ENCODE measurements at regions not wholly inside any gene's neighbourhood (a gene's known extent, or its start where the extent isn't known, plus 50 kb on each side); places are given as distances from the start of the nearest gene placed in this dataset.
A peak's percentile ranks its signal among the peaks of the same experiment; 100 is the strongest.

DNA sequence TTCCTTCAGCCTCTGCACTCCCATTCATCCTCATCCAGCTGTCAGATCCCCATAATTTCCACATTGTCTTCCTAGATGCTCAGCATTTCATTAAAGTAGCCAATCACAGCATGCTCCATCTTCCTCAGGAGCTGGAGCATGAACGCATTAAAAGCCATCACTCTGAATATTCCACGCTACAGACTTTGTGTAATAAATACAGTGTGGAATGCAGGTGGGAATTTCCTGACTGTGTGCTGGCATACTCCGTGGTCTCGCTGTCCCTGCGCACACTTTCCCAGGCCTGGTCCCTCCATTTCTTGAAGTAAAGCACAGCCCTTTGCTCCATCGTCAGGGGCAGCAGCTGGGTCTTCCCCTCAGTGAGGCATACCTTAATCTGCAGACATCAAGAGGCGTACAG lies 123.7 kb upstream of the NCK2 start:
- no peak for DNase-seq (ENCODE audit: low spot score)

DNA sequence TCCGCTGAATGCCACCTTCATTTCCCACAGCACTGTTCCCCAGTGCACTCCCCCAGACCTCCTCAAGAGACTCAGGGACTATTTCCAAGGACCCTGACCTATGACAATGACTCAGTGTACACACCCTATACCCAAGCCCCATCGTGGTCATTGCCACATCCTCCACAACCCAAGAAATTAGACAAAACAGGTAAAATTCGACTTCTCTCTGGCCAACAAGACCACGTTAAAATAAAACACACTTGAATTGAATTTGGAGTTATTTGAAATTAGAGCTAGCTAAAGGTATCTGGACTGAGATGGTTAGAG lies 126.4 kb upstream of the NCK2 start:
- no peak for DNase-seq (ENCODE audit: low spot score)

DNA sequence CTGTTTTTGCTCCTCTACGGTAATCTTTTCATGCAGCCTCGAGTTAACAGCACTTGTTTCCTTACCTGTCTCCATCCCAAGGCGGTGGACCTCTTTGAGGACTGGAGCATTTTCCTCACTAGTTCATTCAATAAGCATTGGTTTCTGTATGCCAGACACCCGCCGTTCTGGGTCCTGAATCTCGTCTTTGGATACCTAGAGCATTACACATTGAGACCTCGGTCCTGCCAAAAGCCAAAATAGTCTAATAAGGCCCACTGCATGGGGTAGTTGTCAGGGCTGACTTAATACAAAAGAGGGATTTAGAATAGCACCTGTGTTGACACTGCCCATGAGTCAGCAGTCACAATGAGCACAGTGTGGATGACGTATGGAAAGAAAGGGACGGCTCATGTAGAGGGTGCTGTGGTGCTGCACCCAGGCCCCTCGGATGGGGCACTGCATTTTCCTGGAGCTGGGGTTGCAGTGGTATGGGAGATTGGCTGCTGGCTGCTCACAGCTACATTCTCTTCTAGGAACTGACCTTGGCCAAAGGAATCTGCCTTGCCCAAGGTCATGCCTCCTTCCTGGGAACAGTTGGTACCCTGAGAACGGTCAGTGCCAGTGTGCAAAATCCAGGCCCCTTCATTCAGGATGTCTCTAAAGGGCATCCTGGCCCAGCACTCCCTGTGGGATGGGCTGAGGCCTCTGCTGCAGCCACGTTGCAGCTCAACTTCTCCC lies 126.9 kb upstream of the NCK2 start:
- no peak for DNase-seq (ENCODE audit: low spot score)

DNA sequence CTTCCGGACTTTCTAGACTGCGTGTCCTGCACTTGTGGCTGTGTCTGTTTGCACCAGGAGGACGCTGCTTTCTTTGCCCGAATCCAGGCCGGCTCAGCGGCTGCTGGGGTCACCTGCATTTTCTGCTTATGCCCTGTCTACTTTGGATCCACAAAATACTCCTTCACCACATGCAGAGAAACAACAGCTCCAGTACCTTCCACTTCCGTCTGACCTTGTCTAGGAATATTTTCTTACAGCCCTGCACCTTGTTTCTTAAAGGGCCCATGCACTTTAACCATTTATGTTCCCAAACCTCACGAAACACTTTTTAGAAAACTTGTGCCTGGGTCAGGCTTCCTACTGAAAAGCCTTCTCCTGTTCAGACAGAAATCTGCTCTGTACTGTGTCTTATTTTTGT lies 129.4 kb upstream of the NCK2 start:
- DNase-seq (ENCODE audit: low spot score) = no peak

DNA sequence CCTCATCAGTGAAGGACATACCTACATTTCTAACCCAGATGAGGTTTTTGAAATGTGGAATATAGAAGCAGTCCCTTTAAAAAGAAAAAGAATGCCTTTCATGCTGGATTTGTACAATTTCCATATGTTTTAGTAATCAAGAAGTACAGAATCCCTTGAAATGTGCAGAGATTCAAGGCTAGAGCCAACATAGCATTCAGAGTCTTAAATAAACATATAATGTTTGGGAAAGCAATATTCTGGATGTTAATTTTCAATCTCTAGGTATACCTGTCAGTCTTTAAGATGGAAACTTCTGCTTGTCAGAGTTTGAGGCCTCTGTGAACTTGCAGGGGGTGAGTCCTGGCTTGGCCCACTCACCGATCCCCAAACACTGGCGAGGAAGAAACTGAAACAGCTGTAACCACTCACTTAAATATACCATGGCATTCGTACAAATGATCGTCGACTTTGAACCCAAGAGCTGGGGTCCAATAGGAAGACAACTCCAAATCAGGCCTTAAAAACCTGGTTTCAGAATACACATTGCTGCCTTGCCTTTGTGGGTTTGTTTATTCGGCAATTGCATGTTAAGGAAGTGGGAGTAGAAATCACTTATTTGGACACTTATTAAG lies 132.8 kb upstream of the NCK2 start:
- no peak for DNase-seq (ENCODE audit: low spot score)

DNA sequence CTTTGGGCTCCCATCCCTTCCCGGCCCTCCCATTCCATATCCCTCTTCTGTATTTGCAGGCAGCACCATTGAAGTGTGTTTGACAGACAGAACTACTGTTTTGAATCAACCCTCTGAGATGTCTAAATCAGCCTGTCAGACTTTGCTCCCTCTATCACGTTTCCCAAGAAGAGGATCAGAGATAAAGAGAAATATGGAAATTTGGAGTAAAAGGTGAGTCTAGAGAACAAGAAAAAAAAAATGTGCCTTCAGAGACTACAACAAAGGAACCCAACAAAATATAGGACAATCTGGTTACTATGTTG lies 133.4 kb upstream of the NCK2 start:
- DNase-seq (ENCODE audit: low spot score) = no peak

DNA sequence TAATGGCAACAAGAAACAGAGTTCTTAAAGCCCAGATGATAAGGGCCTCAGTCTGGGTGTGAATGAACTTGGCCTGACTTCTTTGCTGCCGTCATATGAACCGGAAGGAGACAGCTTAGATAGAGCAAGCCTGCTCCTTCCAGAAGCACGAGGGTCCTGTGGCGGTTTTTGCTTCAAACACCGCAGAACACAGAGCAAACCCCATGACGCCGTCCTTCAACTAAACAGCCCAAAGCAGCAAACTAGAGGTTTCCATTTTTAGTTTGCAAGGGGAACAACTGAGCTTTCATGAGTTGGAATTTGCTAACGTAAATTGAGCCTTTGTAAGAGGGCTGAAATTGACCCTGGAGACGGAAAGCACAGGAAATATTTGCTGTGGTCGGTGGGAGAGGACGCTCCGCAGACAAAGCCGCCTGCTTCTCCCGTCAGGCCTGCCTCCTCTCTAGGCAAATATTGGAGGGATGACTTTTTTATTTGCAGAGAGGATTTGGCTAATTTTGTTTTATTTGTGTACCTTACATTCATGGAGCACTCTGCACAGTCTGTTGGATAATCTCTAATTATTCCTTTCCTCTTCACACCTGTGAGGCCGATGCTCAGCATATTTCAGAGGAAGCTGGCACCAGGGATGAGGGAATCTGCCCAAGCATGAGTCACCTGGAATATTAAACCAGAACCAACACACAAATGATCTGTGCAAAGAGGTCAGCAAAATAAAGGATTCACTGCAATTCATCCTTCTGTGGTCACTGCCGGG lies 134.0 kb upstream of the NCK2 start:
- DNase-seq (ENCODE audit: low spot score) = no peak

DNA sequence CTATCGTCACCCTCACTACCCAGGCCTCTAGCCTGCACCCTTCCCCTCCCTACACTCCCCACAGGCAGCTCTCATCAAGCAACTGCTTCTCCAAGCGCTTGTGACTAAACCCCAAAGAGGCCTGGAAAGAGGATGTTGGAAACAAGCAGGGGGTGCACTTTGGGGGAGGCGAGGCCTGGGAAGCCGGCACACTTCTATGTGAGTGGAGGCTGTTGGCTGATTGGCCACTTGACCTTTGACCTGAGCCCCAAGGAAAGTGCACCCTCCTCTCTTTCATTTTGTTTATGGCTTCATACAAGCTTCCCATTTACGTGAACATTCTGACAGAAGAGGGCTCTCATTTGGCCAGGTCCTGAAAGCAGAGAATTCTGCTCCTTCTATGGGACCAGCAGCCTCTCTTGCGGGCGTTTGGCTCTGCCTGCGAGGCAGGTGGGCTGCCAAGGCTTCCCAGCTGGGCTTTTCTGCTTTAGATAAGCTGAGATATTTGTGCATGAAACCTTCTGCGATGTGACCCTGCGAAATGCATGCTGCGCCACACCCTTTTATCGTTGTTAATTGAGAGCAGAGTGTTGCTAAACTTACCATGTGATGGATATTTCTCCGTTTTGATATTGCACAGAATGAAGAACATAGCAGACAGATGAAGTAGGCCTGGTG lies 134.8 kb upstream of the NCK2 start:
- DNase-seq (ENCODE audit: low spot score) = no peak

DNA sequence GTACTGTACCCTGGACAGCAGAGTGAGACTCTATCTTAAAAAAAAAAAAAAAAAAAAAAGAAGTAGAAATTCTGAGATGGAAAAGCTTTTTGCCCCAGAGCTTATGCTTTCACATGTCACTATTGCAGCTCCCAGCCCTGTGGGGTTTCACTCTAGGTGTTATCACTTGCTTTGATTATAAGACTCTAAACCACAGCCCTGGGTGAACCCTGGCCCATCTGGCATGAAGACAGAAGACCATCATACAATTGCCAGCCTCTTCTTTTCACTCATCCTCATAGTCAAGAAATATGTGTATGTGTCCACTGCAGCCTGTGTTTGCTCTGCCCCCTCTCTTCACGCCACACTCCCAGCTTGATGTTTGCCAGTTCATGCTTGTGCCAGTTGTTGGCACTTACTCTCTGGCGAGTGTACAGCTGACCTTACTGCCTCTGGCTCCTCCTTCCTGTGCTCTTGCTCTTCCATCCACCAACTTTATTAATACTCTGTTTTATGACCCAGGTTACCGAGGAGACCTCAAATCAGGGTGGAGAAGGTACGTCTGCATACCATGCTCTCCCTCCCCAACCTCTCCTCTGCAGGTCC lies 136.7 kb upstream of the NCK2 start:
- DNase-seq (ENCODE audit: low spot score) = no peak

DNA sequence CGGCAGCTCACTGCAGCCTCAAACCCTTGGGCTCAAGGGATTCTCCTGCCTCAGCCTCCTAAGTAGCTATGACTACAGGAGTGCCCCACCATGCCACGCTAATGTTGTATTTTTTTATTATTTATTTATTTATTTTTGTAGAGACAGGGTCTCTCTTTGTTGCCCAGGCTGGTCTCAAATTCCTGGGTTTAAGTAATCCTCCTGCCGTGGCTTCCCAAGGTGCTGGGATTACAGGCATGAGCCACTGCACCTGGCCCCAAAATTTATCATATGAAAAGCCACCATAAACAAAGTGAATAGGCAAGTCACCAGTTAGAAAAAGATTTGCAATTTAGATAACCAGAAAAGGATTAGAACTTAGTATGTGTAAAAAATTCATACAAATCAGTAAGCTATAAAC lies 138.6 kb upstream of the NCK2 start:
- no peak for DNase-seq (ENCODE audit: low spot score)

DNA sequence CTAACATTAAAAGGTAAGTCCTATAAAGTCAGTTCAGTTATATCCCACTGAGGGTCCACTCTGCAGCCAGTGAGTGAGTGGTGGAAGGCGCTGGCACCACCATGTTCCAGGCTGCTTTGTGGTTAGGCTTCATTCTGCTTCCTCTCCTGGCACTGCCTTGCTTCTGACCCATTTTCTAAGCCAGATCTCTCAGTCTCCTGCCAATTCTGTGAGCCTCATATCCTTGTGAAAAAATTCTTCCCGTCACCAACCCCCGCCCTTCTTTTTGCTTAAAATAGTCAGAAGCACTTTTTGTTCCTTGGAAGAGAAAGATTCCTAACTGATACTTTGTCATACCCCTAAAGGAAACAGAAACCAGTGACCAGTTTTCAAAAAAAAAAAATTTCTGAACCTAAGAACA lies 139.8 kb upstream of the NCK2 start:
- DNase-seq (ENCODE audit: low spot score) = peak; percentile 45

DNA sequence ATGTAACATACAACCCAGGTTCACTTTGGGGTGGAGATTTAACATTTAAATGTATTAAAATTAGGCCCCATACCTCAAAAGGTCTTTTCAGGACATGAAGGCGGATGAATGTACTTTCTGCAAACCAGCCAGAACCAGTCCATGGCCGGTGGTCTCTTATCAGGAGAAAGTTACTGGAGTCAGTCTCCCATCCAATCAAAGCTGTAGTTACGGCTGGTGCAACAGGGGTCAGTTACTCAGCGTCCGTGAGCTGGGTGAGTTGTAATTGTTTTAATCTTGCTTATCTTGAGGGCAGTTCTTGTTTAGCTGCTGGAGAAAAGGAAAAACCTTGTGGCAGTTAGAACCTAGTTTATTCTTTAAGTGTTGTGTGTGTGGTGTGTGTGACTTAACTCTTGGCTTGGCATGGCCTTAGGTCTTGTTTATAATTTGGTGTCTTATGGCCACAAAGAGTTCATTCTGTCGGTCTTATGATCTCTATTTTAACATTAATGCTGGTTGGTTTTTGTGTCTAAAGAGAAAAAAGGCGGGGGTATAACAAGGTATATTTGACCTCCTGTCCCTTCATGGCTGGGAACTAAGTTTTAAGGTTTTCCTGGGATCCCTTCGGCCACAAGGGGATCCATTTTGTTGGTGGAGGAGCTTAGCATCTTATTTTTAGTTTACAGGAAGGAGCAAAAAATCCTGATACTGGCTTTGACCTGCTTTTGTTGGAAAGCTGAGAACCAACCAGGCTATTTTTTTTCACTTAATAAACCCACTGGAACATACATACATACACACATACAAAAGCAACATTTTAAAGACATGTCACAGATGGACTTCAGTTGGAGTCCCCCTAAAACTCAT lies 143.5 kb upstream of the NCK2 start:
- DNase-seq (ENCODE audit: low spot score) = peak; percentile 82

DNA sequence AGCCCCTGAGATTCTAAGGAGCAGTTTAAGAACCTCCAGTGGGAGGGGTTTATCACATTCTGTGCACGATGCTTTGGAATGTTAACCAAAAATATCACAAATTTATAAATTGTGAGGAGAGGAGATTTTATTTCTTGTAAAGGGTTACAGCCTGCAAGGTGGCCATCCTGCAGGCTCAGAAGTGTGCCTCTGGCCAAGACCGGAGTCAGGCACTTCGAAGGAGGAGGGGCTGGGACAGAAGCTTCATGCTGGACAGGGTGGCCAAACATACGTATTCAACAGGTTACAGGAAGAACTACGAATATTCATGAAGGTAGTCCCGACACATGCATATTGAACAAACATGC lies 144.1 kb upstream of the NCK2 start:
- DNase-seq (ENCODE audit: low spot score) = no peak

DNA sequence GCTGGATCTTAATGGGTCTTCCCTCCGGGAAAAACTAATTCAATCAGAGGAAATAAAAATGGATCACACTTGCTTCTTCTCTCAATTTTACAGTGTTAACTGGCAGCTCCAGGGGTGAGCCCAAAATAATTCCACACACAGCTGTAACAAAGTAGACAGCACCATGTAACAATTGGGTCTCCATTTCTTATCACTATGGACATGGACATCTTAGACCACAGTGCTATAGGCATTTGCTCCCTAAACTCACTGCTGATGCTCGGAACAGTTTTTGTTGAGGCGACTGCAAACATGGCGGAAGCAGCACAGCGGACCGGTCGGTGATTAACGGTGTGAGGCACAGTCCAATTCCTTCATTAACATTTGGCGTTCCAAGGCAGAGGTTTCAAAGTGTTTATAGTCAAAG lies 144.7 kb upstream of the NCK2 start:
- no peak for DNase-seq (ENCODE audit: low spot score)

DNA sequence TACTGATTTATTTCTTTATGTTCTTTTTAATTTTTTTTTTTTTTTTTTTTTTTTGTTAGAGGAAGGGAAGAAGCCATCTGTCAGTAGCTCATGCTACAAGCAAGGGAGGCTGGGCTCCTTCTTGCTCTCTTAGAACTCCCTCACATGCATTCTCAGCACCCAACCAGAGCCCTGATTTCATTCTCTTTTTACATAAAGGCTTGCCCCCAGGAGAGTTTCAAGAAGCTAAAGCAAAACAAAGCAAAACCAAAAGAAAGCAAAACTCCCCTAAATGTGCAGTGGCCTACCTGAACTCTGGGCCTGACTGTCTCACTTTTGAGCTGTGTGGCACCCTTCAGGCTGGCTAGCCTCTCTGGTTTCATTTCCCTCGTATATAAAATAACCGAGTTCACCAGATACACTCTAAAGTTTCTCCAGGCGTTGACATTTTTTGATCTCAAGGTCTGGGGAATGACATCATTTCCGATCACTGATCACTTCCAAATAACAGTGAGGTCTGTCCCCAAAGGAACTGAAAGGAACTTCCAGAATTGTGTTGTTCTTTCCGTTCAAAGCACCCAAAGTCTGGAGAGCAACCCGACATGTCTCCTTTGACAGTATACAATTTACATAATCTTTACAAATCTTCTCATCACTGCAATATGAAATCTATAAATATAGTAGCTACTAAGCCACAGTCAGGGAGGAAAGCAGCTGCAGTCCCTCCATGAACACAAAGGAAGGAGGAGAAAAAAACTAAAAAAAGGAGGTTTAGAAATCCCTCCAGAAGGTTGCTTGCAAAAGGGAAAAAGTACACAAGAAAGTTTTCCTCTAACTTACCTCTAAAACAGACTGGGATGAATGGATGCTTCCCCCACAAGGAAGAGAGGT lies 145.6 kb upstream of the NCK2 start:
- DNase-seq (ENCODE audit: low spot score) = no peak

DNA sequence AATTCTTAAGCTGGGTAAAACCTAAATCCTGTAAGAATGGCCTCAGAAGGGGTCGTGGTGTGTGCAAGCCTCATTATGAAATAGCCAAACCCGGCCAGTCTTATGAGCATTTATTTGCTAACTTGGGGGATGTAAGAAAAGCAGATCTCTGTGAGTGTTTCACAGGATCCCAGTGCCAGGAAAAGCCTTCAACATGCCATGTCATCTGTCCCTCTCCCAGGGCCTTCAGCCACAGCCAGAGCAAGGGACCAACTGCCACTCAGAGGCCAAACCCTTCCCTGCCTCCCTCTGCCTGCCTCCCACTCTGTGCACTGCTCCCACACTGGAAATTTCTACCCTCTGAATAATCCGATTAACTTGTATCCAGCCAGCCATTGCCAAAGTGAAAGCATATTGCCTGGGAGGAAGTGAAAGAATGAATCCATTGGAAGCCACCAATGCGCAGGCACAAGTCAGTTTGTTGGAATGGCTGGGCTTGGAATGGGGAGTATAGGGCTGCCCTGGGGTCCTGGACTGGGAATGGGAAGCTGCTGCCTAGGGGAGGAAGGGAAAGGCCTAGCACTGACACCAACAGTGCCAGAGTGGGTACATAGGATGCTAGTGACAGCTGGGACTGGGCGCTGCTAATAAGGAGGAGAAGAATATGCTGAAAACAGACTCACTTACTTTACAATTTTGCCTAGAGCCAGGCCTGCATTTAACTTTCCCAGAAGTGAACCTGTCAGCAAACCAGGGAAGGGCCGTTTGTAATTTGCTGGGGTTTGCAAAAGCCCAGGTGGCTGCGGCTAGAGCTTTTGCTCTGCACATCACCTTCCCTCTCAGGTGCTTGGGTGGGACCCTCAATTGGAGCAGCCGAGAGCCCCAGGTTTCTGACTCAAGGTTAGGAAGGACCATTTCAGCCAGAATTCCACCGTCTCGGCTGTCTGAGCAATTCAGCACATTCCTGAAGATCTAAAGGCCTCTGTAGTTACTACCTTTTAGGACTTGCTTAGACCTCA lies 146.6 kb upstream of the NCK2 start:
- no peak for DNase-seq (ENCODE audit: low spot score)

DNA sequence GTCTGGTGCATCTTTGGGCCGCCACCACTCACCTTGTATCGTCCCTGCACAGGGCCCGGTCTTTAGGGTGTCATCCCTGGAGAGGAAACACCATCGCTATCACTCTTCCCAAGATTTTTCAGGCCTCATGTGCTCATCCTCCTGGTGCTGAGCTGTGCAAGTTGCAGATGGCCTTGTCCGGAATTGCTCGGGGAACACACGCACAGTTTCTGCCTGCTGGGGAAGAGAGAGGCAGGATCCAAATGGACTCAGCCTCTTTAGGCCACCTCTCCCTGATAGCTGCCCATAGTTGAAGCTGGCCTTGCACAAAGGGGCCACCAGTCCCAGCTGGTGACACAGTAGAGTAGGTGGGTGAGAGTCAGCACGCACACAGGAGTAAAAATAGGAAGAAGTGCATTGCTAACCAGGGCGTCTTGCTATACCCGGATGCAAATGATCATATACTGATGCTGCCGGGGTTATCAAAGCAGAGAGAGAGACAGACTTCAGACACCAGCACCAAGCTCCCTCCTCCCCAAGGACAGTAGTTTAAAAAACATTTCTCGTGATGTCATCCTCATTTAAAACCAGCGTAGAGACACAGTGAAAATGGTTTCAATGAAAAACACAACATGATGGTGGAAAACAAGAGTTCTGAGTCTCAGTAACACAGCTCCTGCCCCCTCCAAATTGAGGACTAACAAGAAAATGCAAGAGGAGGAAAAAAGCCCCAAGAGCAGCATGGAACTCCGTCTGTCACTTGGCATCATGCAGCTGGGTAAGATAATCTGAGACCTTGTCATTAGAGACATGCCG lies 147.5 kb upstream of the NCK2 start:
- DNase-seq (ENCODE audit: low spot score) = no peak

DNA sequence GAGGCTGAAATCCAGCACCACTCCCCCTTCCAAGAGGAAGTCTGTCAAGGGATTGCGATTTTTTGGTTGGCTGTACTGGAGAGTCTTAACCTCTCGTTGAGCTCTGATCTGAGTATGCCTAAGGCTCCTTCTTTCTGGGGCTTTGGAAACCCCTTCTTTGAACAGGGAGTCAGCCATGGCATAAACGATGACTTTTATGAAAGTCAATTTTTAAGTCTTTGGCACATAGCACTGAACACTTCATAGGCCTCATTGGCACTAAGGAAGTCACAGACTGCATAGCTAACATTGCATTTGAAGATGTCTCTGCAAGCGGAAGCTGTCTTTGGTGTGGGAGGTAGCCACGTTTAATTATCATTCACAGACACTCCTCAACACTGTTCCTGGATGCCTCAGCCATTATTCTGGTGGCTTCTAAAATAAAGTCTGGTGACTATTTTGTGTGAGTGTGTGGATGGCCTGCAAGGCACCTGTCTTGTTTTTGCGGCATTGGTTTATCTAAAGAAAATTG lies 148.2 kb upstream of the NCK2 start:
- no peak for DNase-seq (ENCODE audit: low spot score)

DNA sequence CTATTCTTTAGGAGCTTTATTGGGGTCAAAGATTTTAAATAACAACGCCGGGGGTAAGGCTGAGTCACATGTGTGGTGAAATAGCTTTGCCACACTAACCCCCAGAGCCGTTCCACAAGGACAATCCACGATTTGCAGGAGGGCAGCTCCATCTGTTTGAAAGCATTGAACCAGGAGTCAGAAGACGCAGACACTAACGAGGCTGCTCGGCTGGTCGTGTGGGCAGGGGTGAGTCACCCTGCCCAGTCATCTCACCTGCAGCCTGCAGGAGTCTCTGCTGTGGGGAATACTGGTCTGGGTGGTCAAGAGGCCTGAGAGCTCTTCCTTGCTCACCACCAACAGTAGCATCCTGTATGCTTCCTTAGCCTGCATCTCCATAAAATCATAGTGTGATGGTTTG lies 149.2 kb upstream of the NCK2 start:
- peak; percentile 31 for DNase-seq (ENCODE audit: low spot score)
